ENCODE measurements at regions not wholly inside any gene's neighbourhood (a gene's known extent, or its start where the extent isn't known, plus 50 kb on each side); places are given as distances from the start of the nearest gene placed in this dataset.

DNA sequence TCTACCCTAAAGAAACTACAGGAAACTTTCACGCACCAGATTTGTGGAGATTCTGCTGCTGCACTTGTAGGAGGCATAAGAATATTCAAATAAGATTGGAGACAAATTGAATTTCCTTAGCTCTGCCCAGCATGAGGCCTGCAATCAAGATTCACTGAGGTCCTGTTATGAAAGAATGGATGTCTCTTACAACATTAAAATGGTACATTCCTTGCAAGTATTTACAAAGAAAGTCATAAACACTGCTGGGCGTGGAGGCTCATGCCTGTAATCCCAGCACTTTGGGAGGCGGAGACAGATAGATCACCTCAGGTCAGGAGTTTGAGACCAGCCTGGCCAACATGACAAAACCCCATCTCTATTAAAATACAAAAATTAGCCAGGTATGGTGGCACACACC, 74.0 kb upstream of the MAP3K4 start:
- intact Hi-C loops (cut with micrococcal nuclease): no loop called here
- Histone ChIP-seq H3K27ac (ENCODE audit: insufficient read depth, low read depth, low read length) (no peak overlapping the region), H2AFZ (ENCODE audit: low read depth, low read length) (no peak overlapping the region), H3K4me3 (replicated peaks in 1 of 3; ENCODE audit: insufficient read depth in 1 of 3, low read depth in 1 of 3, low read length in 3 of 3) (no peak overlapping the region), H3K4me1 (ENCODE audit: control insufficient read depth, extremely low read depth, insufficient read depth, low read length) (no peaks in the 10 kb centered on the region), H3K9me3 (replicated peaks; ENCODE audit: control insufficient read depth, insufficient read depth, low read length) (no peaks in the 10 kb centered on the region), H3K36me3 (ENCODE audit: control insufficient read depth in 2 of 2, extremely low read depth in 1 of 2, insufficient read depth in 2 of 2, low read length in 2 of 2) (no peaks in the 10 kb centered on the region), H3K79me2 (ENCODE audit: control insufficient read depth, insufficient read depth, low read length) (no peaks in the 10 kb centered on the region), H3K9ac (replicated peaks; ENCODE audit: extremely low read depth, insufficient read depth, low read length) (no peak overlapping the region), H3K4me2 (ENCODE audit: insufficient read depth, low read length) (no peak overlapping the region), H3K9me1 (replicated peaks; ENCODE audit: control insufficient read depth, extremely low read depth, insufficient read depth, low read length) (no peaks in the 10 kb centered on the region), H3K27me3 (ENCODE audit: control insufficient read depth in 2 of 2, insufficient read depth in 2 of 2, low read length in 2 of 2) (no peaks in the 10 kb centered on the region), H4K20me1 (replicated peaks; ENCODE audit: control insufficient read depth, extremely low read depth, insufficient read depth, low read length) (no peaks in the 10 kb centered on the region)
- no peak for FAIRE-seq
- CTCF ChIA-PET: no interaction called here
- dilution Hi-C loops (cut with MboI; ENCODE audit: extremely low pct_ligation_motif_present, low sequenced_read_pairs): loop anchor here (25.0 kb wide), 1 partner anchor 470 kb away; no protein-coding TSS in a partner anchor
- TF ChIP-seq MYC (IDR thresholded peaks at IDR 0.05; ENCODE audit: low read depth, low read length): no peak
- TF ChIP-seq, protein P1, sequence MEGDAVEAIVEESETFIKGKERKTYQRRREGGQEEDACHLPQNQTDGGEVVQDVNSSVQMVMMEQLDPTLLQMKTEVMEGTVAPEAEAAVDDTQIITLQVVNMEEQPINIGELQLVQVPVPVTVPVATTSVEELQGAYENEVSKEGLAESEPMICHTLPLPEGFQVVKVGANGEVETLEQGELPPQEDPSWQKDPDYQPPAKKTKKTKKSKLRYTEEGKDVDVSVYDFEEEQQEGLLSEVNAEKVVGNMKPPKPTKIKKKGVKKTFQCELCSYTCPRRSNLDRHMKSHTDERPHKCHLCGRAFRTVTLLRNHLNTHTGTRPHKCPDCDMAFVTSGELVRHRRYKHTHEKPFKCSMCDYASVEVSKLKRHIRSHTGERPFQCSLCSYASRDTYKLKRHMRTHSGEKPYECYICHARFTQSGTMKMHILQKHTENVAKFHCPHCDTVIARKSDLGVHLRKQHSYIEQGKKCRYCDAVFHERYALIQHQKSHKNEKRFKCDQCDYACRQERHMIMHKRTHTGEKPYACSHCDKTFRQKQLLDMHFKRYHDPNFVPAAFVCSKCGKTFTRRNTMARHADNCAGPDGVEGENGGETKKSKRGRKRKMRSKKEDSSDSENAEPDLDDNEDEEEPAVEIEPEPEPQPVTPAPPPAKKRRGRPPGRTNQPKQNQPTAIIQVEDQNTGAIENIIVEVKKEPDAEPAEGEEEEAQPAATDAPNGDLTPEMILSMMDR (IDR thresholded peaks at IDR 0.05; ENCODE audit: extremely low read depth in 1 of 2, insufficient read depth in 1 of 2, low read depth in 1 of 2, low read length in 2 of 2): no peak
- TF ChIP-seq, protein P2, sequence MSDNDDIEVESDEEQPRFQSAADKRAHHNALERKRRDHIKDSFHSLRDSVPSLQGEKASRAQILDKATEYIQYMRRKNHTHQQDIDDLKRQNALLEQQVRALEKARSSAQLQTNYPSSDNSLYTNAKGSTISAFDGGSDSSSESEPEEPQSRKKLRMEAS (IDR thresholded peaks at IDR 0.05; ENCODE audit: insufficient read depth, insufficient read length): no peak
- no peak for TF ChIP-seq POLR2A (IDR thresholded peaks at IDR 0.05; ENCODE audit: low read depth, low read length)
- TF ChIP-seq EZH2 (IDR thresholded peaks at IDR 0.05; ENCODE audit: borderline replicate concordance, low read depth, low read length, severe bottlenecking): no peak
- TF ChIP-seq JUN (IDR thresholded peaks at IDR 0.05; ENCODE audit: borderline replicate concordance, insufficient read depth, insufficient read length, low read depth): no peak
- no peak for TF ChIP-seq FOS (IDR thresholded peaks at IDR 0.05; ENCODE audit: borderline replicate concordance, insufficient read depth, low read length)
- TF ChIP-seq POLR2AphosphoS5 (IDR thresholded peaks at IDR 0.05; ENCODE audit: insufficient read depth, low read depth, low read length): no peak
- TF ChIP-seq GATA2 (IDR thresholded peaks at IDR 0.05; ENCODE audit: insufficient read depth, insufficient read length, low read depth, low read length): no peak
- no TSS peak for BruUV-seq (replicated peaks)
- no peak for DNase-seq (ENCODE audit: low read depth, low spot score)
- POLR2A ChIA-PET: no interaction called here

Measured in endothelial cell of umbilical vein (primary cell).